ENCODE measurements at regions not wholly inside any gene's neighbourhood (a gene's known extent, or its start where the extent isn't known, plus 50 kb on each side); places are given as distances from the start of the nearest gene placed in this dataset.

GRCh38 chr16:76201385-76201784 is 75.8 kb upstream of the CNTNAP4 start:
- TF ChIP-seq, protein P1, sequence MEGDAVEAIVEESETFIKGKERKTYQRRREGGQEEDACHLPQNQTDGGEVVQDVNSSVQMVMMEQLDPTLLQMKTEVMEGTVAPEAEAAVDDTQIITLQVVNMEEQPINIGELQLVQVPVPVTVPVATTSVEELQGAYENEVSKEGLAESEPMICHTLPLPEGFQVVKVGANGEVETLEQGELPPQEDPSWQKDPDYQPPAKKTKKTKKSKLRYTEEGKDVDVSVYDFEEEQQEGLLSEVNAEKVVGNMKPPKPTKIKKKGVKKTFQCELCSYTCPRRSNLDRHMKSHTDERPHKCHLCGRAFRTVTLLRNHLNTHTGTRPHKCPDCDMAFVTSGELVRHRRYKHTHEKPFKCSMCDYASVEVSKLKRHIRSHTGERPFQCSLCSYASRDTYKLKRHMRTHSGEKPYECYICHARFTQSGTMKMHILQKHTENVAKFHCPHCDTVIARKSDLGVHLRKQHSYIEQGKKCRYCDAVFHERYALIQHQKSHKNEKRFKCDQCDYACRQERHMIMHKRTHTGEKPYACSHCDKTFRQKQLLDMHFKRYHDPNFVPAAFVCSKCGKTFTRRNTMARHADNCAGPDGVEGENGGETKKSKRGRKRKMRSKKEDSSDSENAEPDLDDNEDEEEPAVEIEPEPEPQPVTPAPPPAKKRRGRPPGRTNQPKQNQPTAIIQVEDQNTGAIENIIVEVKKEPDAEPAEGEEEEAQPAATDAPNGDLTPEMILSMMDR (IDR thresholded peaks at IDR 0.05; ENCODE audit: control extremely low read depth, extremely low read depth): no peak
- 70 to 77% methylated on average over 2 of the region's 2 CpGs for WGBS, 2 donors

GRCh38 chr16:76204249-76204648 is 73.0 kb upstream of the CNTNAP4 start:
- 57 to 80% methylated on average over 2 of the region's 2 CpGs for WGBS, 2 donors
- no peak overlapping the region for H3K9ac ChIP-seq (ENCODE audit: insufficient read depth in 1 of 2, low read length in 2 of 2)
- H3K4me3 ChIP-seq: no peak overlapping the region
- H3K27ac ChIP-seq (ENCODE audit: low read depth in 1 of 2, low read length in 1 of 2): no peak overlapping the region
- no peak for DNase-seq
- H3K4me1 ChIP-seq (ENCODE audit: control insufficient read depth in 5 of 5, insufficient read depth in 5 of 5, low read length in 5 of 5): no peaks in the 10 kb centered on the region
- no peak for ATAC-seq (ENCODE audit: insufficient read depth, low FRiP score)
- no peaks in the 10 kb centered on the region for H3K27me3 ChIP-seq (ENCODE audit: control insufficient read depth in 3 of 3, insufficient read depth in 3 of 3, low read length in 2 of 3)
- no peaks in the 10 kb centered on the region for H3K9me3 ChIP-seq (ENCODE audit: control insufficient read depth in 4 of 4, insufficient read depth in 3 of 4, low read length in 3 of 4)
- TF ChIP-seq, protein P1 (IDR thresholded peaks at IDR 0.05; ENCODE audit: control extremely low read depth, extremely low read depth): no peak
- H3K36me3 ChIP-seq (ENCODE audit: control insufficient read depth in 4 of 4, insufficient read depth in 4 of 4, low read length in 4 of 4): no peaks in the 10 kb centered on the region

More at GRCh38 chr16:76201385-76201784, 75.8 kb upstream of the CNTNAP4 start:
- ATAC-seq (ENCODE audit: insufficient read depth, low FRiP score): no peak
- no peak for DNase-seq
- Histone ChIP-seq H3K4me1 (ENCODE audit: control insufficient read depth in 5 of 5, insufficient read depth in 5 of 5, low read length in 5 of 5) (no peaks in the 10 kb centered on the region), H3K4me3 (no peak overlapping the region), H3K9ac (ENCODE audit: insufficient read depth in 1 of 2, low read length in 2 of 2) (no peak overlapping the region), H3K27me3 (ENCODE audit: control insufficient read depth in 3 of 3, insufficient read depth in 3 of 3, low read length in 2 of 3) (no peaks in the 10 kb centered on the region), H3K9me3 (ENCODE audit: control insufficient read depth in 4 of 4, insufficient read depth in 3 of 4, low read length in 3 of 4) (no peaks in the 10 kb centered on the region), H3K36me3 (ENCODE audit: control insufficient read depth in 4 of 4, insufficient read depth in 4 of 4, low read length in 4 of 4) (no peaks in the 10 kb centered on the region), H3K27ac (ENCODE audit: low read depth in 1 of 2, low read length in 1 of 2) (no peak overlapping the region)

- no peaks in the 10 kb centered on the region for H3K9me3 ChIP-seq (ENCODE audit: control insufficient read depth in 4 of 4, insufficient read depth in 3 of 4, low read length in 3 of 4)
- H3K9ac ChIP-seq (ENCODE audit: insufficient read depth in 1 of 2, low read length in 2 of 2): no peak overlapping the region
- DNase-seq (no peak), ATAC-seq (ENCODE audit: insufficient read depth, low FRiP score) (no peak)
- no peaks in the 10 kb centered on the region for H3K4me1 ChIP-seq (ENCODE audit: control insufficient read depth in 5 of 5, insufficient read depth in 5 of 5, low read length in 5 of 5)
- no peak overlapping the region for H3K27ac ChIP-seq (ENCODE audit: low read depth in 1 of 2, low read length in 1 of 2)
- 42 to 71% methylated on average over 3 of the region's 3 CpGs for WGBS, 2 donors
- H3K36me3 ChIP-seq (ENCODE audit: control insufficient read depth in 4 of 4, insufficient read depth in 4 of 4, low read length in 4 of 4): no peaks in the 10 kb centered on the region
- TF ChIP-seq, protein P1 (IDR thresholded peaks at IDR 0.05; ENCODE audit: control extremely low read depth, extremely low read depth): no peak
- H3K4me3 ChIP-seq: no peak overlapping the region
- H3K27me3 ChIP-seq (ENCODE audit: control insufficient read depth in 3 of 3, insufficient read depth in 3 of 3, low read length in 2 of 3): no peaks in the 10 kb centered on the region
These were observed 69.9 kb upstream of the CNTNAP4 start for GRCh38 chr16:76207270-76207669.

GRCh38 chr16:76210157-76210556 is 67.0 kb upstream of the CNTNAP4 start:
- Histone ChIP-seq H3K9me3 (ENCODE audit: control insufficient read depth in 4 of 4, insufficient read depth in 3 of 4, low read length in 3 of 4) (peaks cover 0 to 5% (median 0%) of the 10 kb centered on the region in 4 donors), H3K36me3 (ENCODE audit: control insufficient read depth in 4 of 4, insufficient read depth in 4 of 4, low read length in 4 of 4) (no peaks in the 10 kb centered on the region), H3K9ac (ENCODE audit: insufficient read depth in 1 of 2, low read length in 2 of 2) (no peak overlapping the region), H3K4me1 (ENCODE audit: control insufficient read depth in 5 of 5, insufficient read depth in 5 of 5, low read length in 5 of 5) (no peaks in the 10 kb centered on the region), H3K27me3 (ENCODE audit: control insufficient read depth in 3 of 3, insufficient read depth in 3 of 3, low read length in 2 of 3) (no peaks in the 10 kb centered on the region), H3K4me3 (no peak overlapping the region), H3K27ac (ENCODE audit: low read depth in 1 of 2, low read length in 1 of 2) (no peak overlapping the region)
- TF ChIP-seq, protein P1 (IDR thresholded peaks at IDR 0.05; ENCODE audit: control extremely low read depth, extremely low read depth): no peak
- no peak for ATAC-seq (ENCODE audit: insufficient read depth, low FRiP score)
- no peak for DNase-seq
- 71 to 81% methylated on average over 5 of the region's 5 CpGs for WGBS, 2 donors
